HG03025 (cell line): ENCODE measurements at regions not wholly inside any gene's neighbourhood (a gene's known extent, or its start where the extent isn't known, plus 50 kb on each side); places are given as distances from the start of the nearest gene placed in this dataset.
"Not testable (repeated sequence)": the region's sequence is repeated elsewhere in the genome, so short reads cannot be mapped to it uniquely, and the experiment has no call there.

Experiments
- ATAC-seq: cut with Tn5 transposase; IDR thresholded peaks from one replicate; pipeline ENCODE4 v1.9.1; 2021; ENCODE audit warnings: mild to moderate bottlenecking, moderate library complexity; ENCODE audit not compliant: unreplicated experiment, low FRiP score

- not testable (repeated sequence) for ATAC-seq
These were observed 140.9 kb upstream of the GOLGA6L4 start for GRCh38 chr15:84094720-84095119.

GRCh38 chr15:84097053-84097452, 138.5 kb upstream of the GOLGA6L4 start:
- ATAC-seq, result not testable (repeated sequence)

- ATAC-seq, result no peak
These were observed 137.0 kb upstream of the GOLGA6L4 start for GRCh38 chr15:84098604-84099003.

- no peak for ATAC-seq
These were observed 136.4 kb upstream of the GOLGA6L4 start for GRCh38 chr15:84099181-84099580.

GRCh38 chr15:84103345-84103744, 132.2 kb upstream of the GOLGA6L4 start:
- no peak for ATAC-seq

GRCh38 chr15:84104853-84105252, 130.7 kb upstream of the GOLGA6L4 start:
- no peak for ATAC-seq

- ATAC-seq, result no peak
These were observed 126.8 kb upstream of the GOLGA6L4 start for GRCh38 chr15:84108728-84109127.

GRCh38 chr15:84111575-84111974, 124.0 kb upstream of the GOLGA6L4 start:
- ATAC-seq, result no peak

GRCh38 chr15:84112025-84112424, 123.5 kb upstream of the GOLGA6L4 start:
- no peak for ATAC-seq

GRCh38 chr15:84113919-84114318, 121.7 kb upstream of the GOLGA6L4 start:
- no peak for ATAC-seq

- not testable (repeated sequence) for ATAC-seq
These were observed 120.9 kb upstream of the GOLGA6L4 start for GRCh38 chr15:84114680-84115079.

- ATAC-seq, result not testable (repeated sequence)
These were observed 116.2 kb upstream of the GOLGA6L4 start for GRCh38 chr15:84119351-84119750.

- ATAC-seq, result not testable (repeated sequence)
These were observed 114.7 kb upstream of the GOLGA6L4 start for GRCh38 chr15:84120903-84121302.

- not testable (repeated sequence) for ATAC-seq
These were observed 106.9 kb upstream of the GOLGA6L4 start for GRCh38 chr15:84128706-84129105.

- not testable (repeated sequence) for ATAC-seq
These were observed 105.3 kb upstream of the GOLGA6L4 start for GRCh38 chr15:84130098-84130831.

GRCh38 chr15:84135931-84136456, 99.6 kb upstream of the GOLGA6L4 start:
- not testable (repeated sequence) for ATAC-seq

- peak; percentile 83 for ATAC-seq
These were observed 92.7 kb upstream of the GOLGA6L4 start for GRCh38 chr15:84142888-84143337.

- no peak for ATAC-seq
These were observed 91.7 kb upstream of the GOLGA6L4 start for GRCh38 chr15:84143753-84144314.

GRCh38 chr15:84144946-84145345, 90.6 kb upstream of the GOLGA6L4 start:
- ATAC-seq, result not testable (repeated sequence)

GRCh38 chr15:84146299-84146698, 89.3 kb upstream of the GOLGA6L4 start:
- not testable (repeated sequence) for ATAC-seq

- ATAC-seq, result not testable (repeated sequence)
These were observed 88.3 kb upstream of the GOLGA6L4 start for GRCh38 chr15:84147307-84147706.
